Stimulated activated naive CD8-positive, alpha-beta T cell treated with anti-CD3 and anti-CD28 coated beads, Interleukin-15, Interleukin-2, amounts not matched to agents 100 ng/mL and 50 ng/mL, for 24 hours (primary cell): ENCODE measurements at regions not wholly inside any gene's neighbourhood (a gene's known extent, or its start where the extent isn't known, plus 50 kb on each side); places are given as distances from the start of the nearest gene placed in this dataset.

ENCODE experiments used
- H3K27ac Mint-ChIP-seq: one replicate; pipeline ENCODE4 v1.8.0; 2021; ENCODE audit warnings: mild to moderate bottlenecking, mixed read lengths
- H3K27me3 Mint-ChIP-seq: one replicate; pipeline ENCODE4 v1.8.0; 2021; ENCODE audit warnings: mixed read lengths
- H3K36me3 Mint-ChIP-seq: one replicate; pipeline ENCODE4 v1.8.0; 2021; ENCODE audit warnings: low read depth, mixed read lengths
- H3K4me1 Mint-ChIP-seq: one replicate; pipeline ENCODE4 v1.8.0; 2021; ENCODE audit warnings: low read depth, mixed read lengths
- H3K4me3 Mint-ChIP-seq: one replicate; pipeline ENCODE4 v1.8.0; 2021; ENCODE audit warnings: mild to moderate bottlenecking, mixed read lengths
- H3K9me3 Mint-ChIP-seq: one replicate; pipeline ENCODE4 v1.8.0; 2021; ENCODE audit warnings: mixed read lengths

DNA sequence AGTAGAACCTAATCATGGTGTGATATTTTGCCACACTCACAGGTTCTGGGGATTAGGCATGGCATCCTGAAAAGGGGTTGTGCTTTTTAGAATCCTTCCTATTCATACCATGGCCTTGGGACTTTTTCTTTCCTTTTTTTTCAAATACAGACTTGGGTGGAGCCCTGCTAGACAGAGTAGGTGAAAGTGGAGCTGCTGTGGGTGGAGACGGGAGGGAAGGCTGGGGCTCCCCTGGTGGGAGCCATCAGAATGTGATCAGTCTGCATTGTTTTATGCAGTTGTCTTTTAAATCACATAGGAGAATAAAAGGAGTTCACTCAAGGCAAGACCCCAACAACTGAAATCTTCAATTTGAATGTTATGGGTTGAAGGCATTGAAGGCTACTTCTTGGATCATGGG is 130.2 kb downstream of the VAPA start:
- peaks cover 4% of the 10 kb centered on the region for H3K36me3 Mint-ChIP-seq

DNA sequence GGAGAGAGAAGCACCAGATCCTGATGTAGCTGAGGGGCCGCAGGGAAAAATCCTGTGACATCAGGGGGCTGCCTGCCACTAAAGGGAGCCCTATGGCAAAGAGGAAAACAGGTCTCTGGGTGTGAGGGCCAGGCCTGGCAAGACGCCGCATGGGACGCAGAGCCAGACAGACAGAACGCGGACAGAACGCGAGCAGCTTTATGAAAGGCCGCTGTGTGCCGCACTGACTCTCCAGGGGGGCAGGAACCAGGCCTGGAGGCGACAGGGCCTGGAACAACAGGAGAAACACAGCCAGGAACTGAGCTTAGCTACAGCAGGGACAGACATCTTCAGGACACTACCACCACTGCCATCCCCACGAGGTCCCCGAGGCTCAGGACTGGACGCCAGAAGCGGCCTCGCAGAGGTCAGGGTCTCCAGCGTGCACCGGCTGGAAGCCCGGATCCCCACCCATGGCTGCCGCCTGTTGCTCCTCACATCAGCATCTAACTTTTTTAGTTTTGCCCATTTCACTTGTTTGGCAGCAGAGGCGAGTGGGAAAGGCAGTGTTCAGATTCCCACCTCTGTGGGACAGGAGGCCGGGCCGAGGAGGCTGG is 131.6 kb downstream of the VAPA start:
- no peaks in the 10 kb centered on the region for H3K4me1 Mint-ChIP-seq
- H3K27ac Mint-ChIP-seq: no peak overlapping the region

More for the DNA sequence above, 130.2 kb downstream of the VAPA start:
- Mint-ChIP-seq H3K27ac (no peak overlapping the region), H3K27me3 (peaks cover 3% of the 10 kb centered on the region), H3K4me3 (no peak overlapping the region), H3K4me1 (no peaks in the 10 kb centered on the region), H3K9me3 (peaks cover 14% of the 10 kb centered on the region)

DNA sequence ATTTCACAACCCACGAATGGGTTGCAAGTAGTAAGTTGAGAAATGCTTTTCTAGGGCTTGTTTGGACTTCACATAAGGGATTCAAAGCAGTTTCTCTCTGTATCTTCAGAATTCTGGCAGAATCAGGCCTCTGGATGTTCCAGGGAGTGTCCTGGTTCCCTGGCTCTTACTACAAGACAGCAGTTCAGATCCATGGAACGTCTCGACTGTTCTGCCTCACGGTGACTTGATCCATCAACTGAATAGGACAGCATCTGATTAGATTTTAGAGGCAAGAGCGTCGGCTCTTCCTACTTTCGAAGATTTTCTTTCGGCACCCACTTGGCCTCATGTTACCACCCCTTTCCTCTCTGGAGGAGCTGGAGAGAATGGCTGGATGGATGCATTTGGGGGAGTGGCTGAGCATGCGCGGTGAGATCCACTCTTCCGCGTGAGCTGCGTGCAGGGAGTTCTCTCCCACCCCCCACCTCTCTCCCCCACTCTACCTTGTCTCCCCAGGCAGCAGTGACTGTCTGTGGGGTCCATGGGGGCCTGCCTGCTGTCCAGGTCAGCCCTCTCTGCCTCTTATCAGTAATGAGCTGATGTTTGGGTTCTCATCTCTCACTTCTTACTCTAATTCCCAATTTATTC is 132.5 kb downstream of the VAPA start:
- Mint-ChIP-seq H3K27ac (no peak overlapping the region), H3K36me3 (peaks cover 4% of the 10 kb centered on the region), H3K9me3 (peaks cover 14% of the 10 kb centered on the region), H3K4me3 (no peak overlapping the region), H3K4me1 (no peaks in the 10 kb centered on the region), H3K27me3 (no peaks in the 10 kb centered on the region)

More for the DNA sequence above, 131.6 kb downstream of the VAPA start:
- Mint-ChIP-seq H3K4me3 (no peak overlapping the region), H3K36me3 (peaks cover 4% of the 10 kb centered on the region), H3K27me3 (peaks cover 3% of the 10 kb centered on the region), H3K9me3 (peaks cover 14% of the 10 kb centered on the region)

DNA sequence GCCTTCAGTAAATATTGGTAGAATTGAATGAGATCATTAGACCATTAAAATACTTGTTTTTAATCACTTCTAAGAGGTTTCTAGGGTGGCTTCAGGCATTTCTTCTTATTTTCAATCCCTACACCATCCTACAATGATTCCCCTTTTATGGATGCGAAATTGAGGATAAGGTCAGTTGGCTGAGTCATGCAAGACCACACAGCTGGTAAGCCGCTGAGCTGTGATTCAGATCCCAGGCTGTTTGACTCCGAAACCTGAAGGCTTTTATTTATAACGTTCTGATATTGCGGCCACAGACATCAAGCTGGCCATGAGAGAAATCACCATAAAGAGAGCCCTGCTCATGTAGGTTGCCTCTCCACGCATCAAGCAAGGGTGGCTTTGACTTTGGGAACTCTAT is 133.4 kb downstream of the VAPA start:
- Mint-ChIP-seq H3K36me3 (no peaks in the 10 kb centered on the region), H3K27me3 (no peaks in the 10 kb centered on the region), H3K4me3 (no peak overlapping the region), H3K4me1 (no peaks in the 10 kb centered on the region), H3K27ac (no peak overlapping the region), H3K9me3 (peaks cover 7% of the 10 kb centered on the region)

DNA sequence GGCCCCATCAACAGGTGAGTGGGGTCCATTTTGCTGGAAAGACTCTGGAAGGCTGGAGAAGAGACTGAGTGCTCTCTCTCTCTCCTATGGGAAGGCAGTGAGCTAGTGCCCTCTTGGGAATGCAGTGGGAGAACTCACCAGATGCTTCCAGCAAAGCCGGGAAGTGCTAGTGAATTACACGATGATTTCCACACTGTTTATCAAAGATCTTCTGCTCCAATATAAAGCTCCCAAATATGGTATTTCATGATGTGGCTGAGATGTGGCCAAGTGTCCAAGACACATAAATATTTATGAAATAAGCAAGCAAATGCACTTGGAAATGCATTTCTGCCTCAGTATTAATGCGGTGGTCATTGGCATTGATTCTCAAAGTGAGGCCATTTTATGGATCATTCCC is 135.9 kb downstream of the VAPA start:
- no peaks in the 10 kb centered on the region for H3K36me3 Mint-ChIP-seq
- H3K4me3 Mint-ChIP-seq: no peak overlapping the region
- no peaks in the 10 kb centered on the region for H3K9me3 Mint-ChIP-seq
- no peaks in the 10 kb centered on the region for H3K27me3 Mint-ChIP-seq
- no peaks in the 10 kb centered on the region for H3K4me1 Mint-ChIP-seq
- H3K27ac Mint-ChIP-seq: no peak overlapping the region

DNA sequence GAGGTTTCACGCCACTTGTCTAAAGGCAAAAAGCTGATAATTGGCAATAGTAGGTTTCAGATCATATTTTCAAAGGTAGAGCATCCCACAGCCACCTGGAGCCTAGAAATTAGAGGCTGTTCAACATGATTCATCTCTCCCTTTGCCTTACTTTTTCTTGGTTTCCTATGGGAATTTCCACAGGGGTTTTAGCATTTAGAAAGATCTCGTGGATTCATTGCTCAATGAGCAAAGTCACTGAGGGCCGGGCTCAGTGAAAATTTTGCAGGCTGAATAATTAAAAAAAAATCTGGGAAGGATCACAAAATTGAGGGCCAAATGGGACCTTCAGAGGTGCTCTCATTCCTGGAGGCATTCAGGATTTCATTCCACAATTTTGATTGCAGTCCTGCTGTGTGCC is 137.1 kb downstream of the VAPA start:
- no peaks in the 10 kb centered on the region for H3K4me1 Mint-ChIP-seq
- no peaks in the 10 kb centered on the region for H3K27me3 Mint-ChIP-seq
- H3K36me3 Mint-ChIP-seq: no peaks in the 10 kb centered on the region
- H3K9me3 Mint-ChIP-seq: no peaks in the 10 kb centered on the region
- H3K27ac Mint-ChIP-seq: no peak overlapping the region
- no peak overlapping the region for H3K4me3 Mint-ChIP-seq

DNA sequence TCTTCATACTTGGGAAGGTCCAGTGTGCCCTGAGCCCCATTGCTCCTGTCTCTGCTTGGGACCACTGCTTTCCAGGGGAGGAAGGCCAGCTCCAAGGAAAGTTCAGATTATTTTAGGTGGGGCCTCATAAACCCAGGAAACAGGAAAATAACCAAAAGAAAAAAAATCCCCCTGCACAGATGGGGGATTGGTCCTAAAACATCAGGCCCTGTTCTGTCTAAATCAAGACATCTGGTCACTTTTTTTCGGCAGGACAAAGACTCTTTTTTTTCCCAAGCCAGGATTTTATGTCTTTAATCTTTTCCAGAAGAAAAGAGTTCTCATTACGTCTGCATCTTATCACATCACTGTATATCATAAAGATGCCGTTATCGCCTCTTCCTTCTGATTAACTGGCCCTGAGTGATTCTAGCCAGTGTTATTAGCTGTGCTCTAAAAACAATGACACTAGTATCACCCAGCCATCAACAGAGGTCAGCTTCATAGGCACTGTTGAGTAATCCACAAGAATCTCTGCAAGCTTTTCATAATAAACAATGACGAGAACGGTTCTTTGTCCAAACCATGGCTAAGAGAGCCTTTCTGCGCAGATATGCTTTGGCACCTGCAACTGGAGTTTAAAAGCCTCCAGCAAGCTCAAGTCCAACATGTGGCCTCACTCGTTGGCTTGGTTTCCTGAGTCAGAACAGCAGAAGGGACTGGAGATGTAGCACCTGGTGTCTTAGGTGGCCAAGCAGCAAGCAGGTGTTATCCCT is 138.2 kb downstream of the VAPA start:
- Mint-ChIP-seq H3K27ac (no peak overlapping the region), H3K9me3 (no peaks in the 10 kb centered on the region), H3K36me3 (no peaks in the 10 kb centered on the region), H3K27me3 (no peaks in the 10 kb centered on the region), H3K4me3 (no peak overlapping the region), H3K4me1 (no peaks in the 10 kb centered on the region)

DNA sequence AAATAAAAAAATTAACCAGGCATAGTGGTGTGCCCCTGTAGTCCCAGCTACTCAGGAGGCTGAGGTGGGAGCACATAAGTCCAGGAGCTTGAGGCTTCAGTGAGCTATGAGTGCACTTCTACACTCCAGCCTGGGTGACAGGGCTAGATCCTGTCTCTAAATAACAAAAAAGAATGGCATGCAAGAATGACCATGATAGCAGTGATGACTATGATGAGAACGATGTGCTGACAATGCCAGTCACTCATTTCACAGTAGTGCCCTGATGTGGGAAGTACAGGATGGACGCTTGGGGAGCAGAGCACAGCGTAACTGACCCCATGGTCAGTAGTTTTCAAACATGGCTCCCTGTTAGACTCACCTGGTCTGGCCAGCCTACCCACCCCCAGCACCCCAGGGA is 139.1 kb downstream of the VAPA start:
- Mint-ChIP-seq H3K9me3 (no peaks in the 10 kb centered on the region), H3K36me3 (no peaks in the 10 kb centered on the region), H3K4me1 (peaks cover 4% of the 10 kb centered on the region), H3K4me3 (no peak overlapping the region), H3K27ac (no peak overlapping the region), H3K27me3 (no peaks in the 10 kb centered on the region)

DNA sequence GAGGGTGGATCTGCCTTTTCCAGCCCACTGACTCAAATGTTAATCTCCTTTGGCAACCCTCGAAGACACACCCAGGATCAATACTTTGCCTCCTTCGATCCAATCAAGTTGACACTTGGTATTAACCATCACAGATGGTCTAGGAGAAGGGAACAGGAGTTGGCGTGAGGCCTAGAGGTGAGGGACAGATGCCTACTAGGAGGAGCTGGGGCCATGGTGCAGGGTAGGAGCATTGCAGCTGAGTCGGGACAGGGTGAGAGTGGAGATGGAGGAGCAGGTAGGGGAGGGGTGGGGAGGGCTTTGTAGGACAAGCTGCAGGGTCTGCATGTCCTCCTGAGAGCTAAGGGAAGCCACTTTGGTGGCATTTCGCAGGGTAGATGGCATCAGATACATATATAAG is 140.0 kb downstream of the VAPA start:
- no peak overlapping the region for H3K27ac Mint-ChIP-seq
- no peak overlapping the region for H3K4me3 Mint-ChIP-seq
- H3K27me3 Mint-ChIP-seq: no peaks in the 10 kb centered on the region
- H3K4me1 Mint-ChIP-seq: peaks cover 11% of the 10 kb centered on the region
- no peaks in the 10 kb centered on the region for H3K36me3 Mint-ChIP-seq
- H3K9me3 Mint-ChIP-seq: no peaks in the 10 kb centered on the region

DNA sequence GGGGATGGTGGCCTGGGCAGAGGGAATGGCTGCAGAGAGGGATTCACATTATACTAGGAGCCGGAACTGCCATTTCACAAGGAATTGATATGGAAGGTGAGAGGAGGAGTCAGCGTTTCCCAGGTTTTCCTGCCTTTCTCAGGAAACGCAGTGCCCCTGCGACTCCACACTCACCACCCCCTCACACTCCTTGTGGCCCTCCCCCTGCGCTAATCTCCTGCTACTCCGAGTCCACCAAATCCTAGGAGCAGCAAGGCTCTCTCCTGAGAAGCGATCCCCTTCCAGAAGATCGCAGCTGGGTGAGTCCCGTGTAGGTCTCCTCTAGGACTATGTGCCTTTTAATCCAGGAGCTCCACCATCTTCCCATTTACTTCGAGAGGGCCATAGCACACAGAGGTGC is 140.6 kb downstream of the VAPA start:
- Mint-ChIP-seq H3K4me1 (peaks cover 11% of the 10 kb centered on the region), H3K27ac (no peak overlapping the region), H3K27me3 (no peaks in the 10 kb centered on the region), H3K9me3 (no peaks in the 10 kb centered on the region), H3K4me3 (no peak overlapping the region), H3K36me3 (no peaks in the 10 kb centered on the region)

DNA sequence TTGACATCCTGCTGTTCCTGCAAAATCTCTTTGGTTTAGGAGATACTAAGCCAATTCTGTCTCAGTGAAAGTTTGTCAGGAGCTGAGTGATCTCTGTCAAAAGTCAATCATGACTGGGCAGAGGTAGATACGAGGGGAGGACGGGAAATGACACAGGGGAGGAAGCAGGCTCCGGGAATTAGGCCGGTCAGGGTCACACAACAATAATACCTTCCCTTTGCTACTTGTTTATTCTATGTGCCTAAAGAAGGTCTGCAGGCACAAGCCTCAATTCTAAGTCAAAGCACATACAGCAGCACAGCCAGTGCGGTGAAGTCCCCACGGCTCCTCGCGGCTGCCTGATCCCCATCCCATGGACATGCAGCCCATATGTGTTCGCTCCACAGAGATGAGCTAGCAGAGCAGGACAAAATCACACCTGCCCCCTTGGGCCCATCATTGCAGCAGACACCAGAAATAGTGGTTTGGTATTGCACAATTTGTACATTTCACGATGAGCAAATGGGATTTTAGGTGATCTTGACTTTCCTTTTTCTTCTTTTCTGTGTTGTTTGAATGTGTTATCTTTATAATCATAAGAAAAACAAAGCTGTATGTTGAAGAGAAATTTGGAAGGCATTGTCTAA is 141.4 kb downstream of the VAPA start:
- no peak overlapping the region for H3K27ac Mint-ChIP-seq
- H3K36me3 Mint-ChIP-seq: no peaks in the 10 kb centered on the region
- peaks cover 2% of the 10 kb centered on the region for H3K27me3 Mint-ChIP-seq
- no peaks in the 10 kb centered on the region for H3K9me3 Mint-ChIP-seq
- peaks cover 11% of the 10 kb centered on the region for H3K4me1 Mint-ChIP-seq
- H3K4me3 Mint-ChIP-seq: no peak overlapping the region

DNA sequence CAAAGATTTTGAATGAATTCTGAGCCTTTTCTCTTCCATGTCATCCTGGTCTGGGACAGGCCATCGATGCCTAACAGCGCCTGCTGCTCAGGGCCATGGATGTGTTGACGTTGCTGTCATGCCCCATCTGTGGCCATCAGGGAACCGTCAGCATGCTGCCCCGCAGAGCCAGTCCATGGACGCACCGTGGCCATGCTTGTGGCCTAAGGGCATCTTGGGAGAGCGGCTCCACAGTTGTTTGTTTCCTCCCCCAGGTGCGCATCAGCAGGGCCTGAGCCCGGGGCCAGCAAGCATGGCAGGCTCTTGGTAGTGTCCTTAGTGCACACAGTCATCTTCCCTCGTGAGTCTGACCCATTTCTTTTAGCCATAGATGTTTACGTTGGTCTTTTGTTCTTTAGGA is 142.7 kb downstream of the VAPA start:
- Mint-ChIP-seq H3K4me1 (peaks cover 11% of the 10 kb centered on the region), H3K27me3 (peaks cover 6% of the 10 kb centered on the region), H3K27ac (no peak overlapping the region), H3K36me3 (no peaks in the 10 kb centered on the region), H3K9me3 (no peaks in the 10 kb centered on the region), H3K4me3 (no peak overlapping the region)

DNA sequence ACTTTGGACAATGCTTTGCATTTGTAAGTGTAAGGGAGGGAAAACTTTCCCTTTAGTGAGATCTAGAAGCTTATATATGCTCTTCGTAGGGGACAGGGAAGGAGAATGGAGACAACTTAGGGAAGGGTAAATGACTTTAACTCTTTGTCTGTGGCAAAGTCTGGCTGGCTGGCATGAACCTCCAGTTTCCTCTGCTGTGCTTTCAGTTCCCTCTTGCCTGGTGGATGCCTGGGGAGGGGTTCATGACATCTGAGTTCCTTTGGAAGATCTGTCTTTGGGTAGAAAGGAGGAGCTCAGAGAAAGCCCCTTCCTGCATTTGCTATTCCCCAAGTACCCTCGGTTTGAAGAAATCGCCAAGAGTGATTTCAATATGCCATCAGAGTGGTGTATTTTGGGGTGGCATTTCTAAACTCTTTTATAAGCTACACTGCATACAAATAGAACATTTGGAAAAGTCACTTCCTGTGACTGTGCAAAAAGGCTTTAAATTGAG is 143.6 kb downstream of the VAPA start:
- Mint-ChIP-seq H3K9me3 (no peaks in the 10 kb centered on the region), H3K4me1 (peaks cover 11% of the 10 kb centered on the region), H3K27me3 (peaks cover 6% of the 10 kb centered on the region)

DNA sequence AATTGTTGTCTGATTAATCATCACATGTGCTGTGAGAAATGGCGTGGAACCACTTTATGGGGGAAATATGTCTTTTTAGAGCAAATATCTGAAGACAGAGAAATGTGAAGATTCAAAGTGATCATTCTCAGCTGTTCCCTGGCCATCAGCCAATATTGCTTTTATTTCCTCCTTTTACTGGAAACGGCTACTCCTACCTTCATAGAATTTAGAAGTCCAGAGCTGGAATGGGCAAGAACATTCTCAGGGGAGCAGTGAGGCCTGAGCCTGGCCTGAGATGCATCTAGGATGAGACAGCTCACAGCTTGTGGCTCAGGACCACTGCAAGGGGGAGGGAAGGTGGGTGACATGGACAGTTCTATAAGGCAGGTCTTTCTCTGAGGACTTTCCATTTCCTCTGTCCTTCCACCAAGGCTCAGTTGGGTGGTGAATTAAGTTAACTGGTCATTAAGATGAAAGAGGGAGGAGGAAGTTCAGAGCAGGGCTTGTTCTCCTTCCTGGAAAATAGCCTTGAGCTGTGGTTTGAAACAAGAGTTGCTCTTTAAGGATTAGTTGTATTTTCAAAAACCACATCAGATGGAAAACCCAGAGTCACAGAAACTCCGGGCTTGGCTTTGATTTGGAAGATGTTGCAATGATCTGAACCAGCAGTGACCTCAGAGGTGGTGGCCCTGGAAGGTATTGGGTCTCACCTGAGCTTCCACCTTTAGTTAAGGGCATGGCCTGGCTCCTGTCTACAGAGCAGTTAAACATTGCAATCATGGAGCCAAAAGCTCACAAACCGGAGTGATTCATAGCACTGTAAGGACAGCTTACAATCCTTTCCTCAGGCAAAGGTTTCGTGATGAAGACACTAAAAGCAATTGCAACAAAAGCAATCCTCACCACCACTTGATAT is 144.3 kb downstream of the VAPA start:
- H3K4me1 Mint-ChIP-seq: peaks cover 11% of the 10 kb centered on the region
- no peak overlapping the region for H3K27ac Mint-ChIP-seq
- no peak overlapping the region for H3K4me3 Mint-ChIP-seq
- H3K27me3 Mint-ChIP-seq: peaks cover 6% of the 10 kb centered on the region
- H3K36me3 Mint-ChIP-seq: no peaks in the 10 kb centered on the region
- no peaks in the 10 kb centered on the region for H3K9me3 Mint-ChIP-seq

More for the DNA sequence above, 143.6 kb downstream of the VAPA start:
- H3K27ac Mint-ChIP-seq: no peak overlapping the region
- H3K36me3 Mint-ChIP-seq: no peaks in the 10 kb centered on the region
- no peak overlapping the region for H3K4me3 Mint-ChIP-seq
